Iris pigment epithelial cell (primary cell): ENCODE measurements at regions not wholly inside any gene's neighbourhood (a gene's known extent, or its start where the extent isn't known, plus 50 kb on each side); places are given as distances from the start of the nearest gene placed in this dataset.
A peak's percentile ranks its signal among the peaks of the same experiment; 100 is the strongest.

ENCODE experiments used
- DNase-seq: peaks from one replicate; pipeline ENCODE4 v3.0.0-alpha.2; 2011; ENCODE audit warnings: low read depth

DNA sequence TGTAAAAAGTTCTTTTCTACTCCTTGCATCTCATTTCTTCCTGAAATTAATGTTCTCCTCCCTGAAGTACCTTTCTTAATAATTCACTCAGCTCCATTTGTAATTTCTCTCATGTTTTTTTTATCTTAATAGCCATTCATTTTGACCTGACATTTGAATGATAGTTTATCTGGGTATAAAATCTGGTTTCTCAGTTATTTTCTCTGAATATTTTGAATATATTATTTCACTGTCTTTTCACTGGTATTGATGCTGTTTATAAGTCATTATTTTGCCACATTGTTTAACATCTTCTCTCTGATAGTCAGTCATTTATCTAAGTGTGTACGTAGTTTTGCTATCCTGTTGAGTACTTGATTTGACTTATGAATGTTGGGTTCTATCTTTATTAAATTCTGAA lies 68.8 kb upstream of the ARHGAP18 start:
- no peak for DNase-seq

DNA sequence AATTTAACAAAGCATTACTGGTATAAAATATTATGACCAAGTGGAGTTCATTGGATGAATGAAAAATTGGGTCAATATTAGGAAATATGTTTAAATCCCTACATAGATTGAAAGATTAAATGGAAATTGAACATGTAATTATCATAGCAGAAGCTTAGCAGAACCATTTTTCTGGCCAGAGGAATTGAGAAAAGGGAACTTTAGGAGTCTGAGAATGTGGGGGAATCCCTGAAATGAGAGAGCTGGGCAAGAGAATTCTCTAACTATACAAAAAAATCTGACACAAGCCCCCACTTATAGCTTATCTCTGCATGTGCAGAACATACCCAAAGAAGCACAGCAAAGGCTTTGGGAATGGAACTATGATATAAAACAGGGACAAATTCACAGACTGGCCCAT lies 67.4 kb upstream of the ARHGAP18 start:
- no peak for DNase-seq

DNA sequence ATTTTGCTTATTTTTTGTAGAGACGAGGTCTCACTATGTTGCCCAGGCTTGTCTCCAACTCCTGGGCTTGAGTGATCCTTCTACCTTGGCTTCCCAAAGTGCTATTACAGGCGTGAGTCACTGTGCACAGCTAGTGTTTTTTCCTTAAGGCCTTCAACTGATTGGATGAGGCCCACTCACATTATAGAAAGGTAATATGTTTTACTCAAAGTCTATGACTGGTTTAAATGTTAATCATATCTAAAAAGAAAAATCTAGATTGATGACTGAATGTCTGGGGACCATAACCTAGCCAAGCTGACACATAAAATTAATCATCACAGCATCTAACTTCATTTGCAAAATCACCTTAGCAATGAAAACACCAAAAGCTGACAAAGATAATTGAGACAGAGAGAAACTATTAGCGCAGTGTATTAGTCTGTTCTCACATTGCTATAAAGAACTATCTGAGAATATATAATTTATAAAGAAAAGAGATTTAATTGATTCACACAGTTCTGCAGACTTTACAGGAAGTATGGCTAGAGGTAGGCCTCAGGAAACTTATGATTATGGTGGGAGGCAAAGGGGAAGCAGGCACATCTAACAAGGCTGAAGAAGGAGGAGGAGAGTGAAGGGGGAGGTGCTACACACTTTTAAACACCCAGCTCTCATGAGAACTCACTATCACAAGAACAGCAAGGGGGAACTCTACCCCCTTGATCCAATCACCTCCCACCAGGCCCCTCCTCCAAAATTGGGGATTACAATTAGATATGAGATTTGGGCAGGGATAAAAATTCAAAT lies 66.8 kb upstream of the ARHGAP18 start:
- no peak for DNase-seq

DNA sequence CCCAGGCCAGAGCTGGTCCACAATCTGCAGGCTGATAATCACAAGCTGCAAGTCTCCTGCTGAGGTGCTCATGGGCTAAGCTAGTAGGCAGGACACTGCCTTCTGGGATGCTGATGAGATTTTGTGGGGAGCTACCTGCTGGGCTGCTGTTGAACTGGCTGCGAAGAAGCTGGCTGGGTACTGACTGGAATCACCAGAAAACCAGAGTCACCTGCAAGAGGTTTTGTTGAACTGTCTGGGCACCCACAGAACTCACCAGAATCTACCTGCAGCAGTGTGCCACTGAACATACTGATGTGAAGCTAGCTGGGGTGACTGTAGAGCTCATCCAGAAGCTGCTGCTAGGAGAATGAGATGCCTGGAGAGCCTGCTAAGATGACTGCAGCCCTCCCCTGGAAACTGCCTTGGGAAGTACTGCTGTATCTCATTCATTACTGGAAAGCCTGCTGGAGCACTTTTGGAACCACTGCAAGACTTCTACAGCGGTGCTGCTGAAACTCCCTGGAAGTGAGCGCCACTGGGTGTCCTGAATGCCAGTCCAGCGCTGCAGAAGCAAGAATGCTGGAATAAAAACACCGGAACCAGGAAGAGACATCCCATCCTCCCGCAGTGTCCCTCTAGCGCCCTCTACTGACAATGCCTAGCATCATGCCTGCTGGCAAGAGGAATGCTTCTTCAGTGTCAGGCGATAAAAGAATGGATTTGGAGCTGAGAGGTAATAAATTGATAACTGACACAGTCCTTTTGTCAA lies 64.9 kb upstream of the ARHGAP18 start:
- peak; percentile 79 for DNase-seq

DNA sequence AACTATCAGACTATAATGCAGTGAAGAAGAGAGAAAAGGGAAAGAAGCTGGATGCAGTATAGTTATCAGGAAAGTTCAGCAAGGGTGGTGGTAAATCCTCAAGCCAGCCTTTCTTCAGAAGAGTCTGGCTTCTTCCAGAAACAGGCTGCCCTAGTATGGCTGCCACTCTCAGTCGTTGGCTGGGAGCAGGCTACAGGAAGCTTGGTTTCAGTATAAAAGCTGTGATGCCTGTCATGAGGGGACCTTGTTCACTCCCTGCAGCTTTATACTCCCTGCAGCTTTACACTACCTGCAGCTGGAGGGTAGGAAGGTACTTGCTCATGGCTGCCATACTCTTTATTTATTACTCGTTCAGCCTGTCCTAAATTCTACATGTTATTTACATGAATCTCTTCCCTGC lies 63.3 kb upstream of the ARHGAP18 start:
- no peak for DNase-seq

DNA sequence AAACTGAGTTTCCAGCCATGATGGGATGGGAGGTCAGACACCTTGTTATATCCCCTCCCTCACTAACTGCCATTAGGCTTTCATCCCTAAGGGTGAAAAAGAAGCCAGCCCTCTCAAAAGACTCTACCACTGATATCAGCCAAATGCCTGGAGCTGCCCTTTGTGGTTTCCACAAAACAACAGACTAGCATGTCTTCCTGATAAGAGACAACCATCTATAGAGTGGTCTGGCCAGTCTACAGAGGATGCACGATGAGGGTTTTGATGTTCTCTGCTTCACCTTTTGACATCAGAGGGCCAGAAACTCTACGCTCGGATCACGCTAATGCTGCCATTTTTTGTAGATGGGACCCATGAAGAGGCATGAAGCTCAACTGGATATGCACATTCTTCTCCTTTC lies 61.7 kb upstream of the ARHGAP18 start:
- DNase-seq, result no peak

DNA sequence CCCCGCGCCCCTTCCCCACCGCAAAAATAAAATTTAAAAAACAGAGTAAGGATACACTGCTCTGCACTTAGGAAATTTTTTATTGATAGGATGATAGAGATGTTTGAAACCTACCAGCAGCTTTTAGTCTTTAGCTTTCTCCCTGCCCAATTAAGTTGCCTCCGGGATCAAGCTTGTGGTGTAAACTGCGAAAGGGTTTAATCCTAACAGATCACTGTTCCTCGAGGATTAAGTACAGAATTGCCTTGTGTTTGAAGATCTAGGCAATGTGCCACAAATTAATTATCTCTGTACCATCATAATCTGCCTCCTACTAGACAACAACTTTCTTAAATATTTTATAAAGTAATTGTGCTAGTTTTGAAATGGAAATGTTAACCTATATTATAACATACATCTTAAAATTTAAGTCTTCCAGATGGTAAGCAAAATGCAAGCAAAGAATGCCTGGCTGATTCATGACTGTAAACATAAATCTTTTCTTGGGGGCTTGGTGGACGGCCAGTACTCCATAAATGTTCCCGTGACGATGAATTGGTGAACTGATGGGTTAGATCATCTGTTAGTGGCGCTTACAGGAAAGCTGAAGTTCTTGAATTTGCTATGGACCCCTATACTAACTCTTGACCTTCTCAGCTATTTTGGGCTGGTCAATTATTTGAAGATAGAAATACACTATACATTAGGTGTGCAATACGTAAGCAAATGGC lies 58.0 kb upstream of the ARHGAP18 start:
- no peak for DNase-seq

DNA sequence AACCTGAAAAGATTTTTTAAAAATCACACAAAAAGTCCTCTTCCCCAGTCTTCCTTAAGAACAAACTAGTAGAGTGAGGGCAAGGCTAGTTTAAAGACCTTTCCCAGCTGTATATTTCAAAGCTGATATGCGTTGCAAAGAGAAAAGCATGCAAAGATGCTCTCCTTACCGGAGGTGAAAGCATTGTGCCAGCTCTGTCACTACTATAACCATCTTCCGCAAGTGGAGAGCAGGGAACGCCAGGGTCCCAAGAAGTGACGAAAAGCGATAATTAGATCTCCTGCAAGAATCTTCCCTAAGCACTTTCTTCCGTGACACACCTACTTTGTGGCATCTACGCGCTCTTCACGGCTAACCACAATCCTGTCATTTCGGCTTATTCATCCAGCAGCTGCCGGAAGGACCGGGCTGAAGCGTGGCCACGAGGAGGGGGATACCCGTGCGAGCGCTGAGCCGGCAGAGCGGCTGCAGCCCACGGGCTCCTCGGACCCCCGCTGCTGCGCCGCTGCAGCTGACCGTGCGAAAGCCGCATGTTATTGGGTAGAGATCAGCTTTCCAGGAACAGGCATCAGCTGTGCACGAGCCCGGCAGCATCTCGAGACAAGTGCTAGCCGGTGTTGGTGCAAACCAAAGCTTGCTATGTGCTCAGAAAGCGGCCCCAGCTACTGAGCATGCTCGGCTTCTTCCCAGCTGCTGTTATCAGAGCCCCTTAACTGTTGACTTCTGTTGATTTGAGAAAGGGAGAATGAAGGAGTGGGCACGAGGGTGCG lies 57.2 kb upstream of the ARHGAP18 start:
- peak; percentile 77 for DNase-seq

DNA sequence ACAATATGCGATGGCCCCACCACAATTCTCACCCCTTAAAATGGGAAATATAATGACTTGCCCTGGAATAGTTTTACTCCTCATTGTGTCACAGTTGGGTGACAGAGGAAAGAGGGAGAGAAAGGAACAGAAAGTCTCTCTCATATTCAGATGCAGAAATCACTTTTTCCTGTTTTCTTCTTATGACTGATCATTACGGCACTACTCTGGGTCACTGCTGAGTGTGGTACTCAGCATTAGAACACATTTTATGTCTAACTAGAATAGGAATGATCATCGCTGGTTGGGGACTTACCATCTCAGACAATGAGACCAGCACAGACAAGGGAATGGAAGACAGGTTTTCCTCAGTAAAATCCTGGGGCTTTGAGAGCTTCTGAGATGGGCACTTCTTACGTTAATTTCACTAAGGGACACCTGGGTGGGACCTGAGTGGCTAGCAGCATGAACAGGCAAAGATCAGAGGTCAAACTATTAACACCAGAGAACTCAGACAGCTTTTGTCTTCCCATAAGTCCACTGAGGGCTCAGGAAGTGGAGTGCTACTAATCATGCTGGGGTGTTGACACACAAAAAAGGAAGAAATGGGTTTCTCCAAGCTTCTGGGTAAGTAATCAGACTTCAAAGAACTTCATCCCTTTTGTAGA lies 54.9 kb upstream of the ARHGAP18 start:
- DNase-seq, result no peak

DNA sequence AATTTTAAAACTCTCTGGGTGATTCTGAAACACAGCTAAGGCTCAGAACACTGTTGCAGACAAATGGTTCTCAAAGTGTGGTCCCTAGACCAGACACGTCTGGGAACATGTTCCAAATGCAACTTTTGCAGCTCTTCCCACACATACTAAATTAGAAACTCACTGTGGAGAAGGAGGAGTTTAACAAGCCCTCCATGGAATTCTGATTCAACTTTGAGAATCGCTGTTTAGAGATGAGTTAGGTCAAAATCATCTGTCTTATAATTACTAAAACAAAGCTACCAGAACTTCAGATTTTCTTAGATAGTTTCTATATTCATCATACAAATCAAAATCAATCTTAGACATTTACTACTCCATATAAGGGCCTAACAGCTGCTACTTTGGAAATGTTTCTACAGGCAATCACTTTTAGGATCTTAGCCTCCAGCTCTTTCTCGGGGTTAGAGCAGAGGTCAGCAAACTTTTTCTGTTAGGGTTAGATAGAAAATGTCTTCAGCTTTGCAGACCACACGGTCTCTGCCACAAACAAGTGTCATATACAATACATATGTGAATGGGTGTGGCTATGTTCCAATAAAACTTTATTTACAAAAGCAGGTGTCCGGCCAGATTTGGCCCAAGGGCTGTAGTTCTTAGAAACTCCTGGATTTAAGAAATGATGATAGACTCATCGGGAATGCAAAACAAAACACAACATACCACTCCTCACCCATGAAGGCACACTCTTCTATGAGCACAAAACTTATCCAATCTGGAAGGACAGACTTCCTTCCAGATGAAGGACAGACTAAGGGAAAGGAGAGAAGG lies 50.0 kb upstream of the ARHGAP18 start:
- no peak for DNase-seq
